ENCODE measurements at regions not wholly inside any gene's neighbourhood (a gene's known extent, or its start where the extent isn't known, plus 50 kb on each side); places are given as distances from the start of the nearest gene placed in this dataset.

- TF ChIP-seq SIN3A (IDR thresholded peaks at IDR 0.05; ENCODE audit: borderline replicate concordance, insufficient read depth, low read length) (no peak), FOXP2 (optimal IDR thresholded peaks at IDR 0.05; ENCODE audit: borderline replicate concordance, extremely low read depth, extremely low read length, insufficient read depth) (no peak), POLR2AphosphoS5 (IDR thresholded peaks at IDR 0.05; ENCODE audit: low read depth, low read length) (no peak), TAF1 (IDR thresholded peaks at IDR 0.05; ENCODE audit: borderline replicate concordance, insufficient read depth, low read length) (no peak), REST (IDR thresholded peaks at IDR 0.05; ENCODE audit: insufficient read depth in 1 of 2, low read depth in 2 of 2, low read length in 2 of 2) (no peak)
Measured at GRCh38 chr17:77905266-77905665, 53.2 kb upstream of the TNRC6C start.

- TF ChIP-seq FOXP2 (optimal IDR thresholded peaks at IDR 0.05; ENCODE audit: borderline replicate concordance, extremely low read depth, extremely low read length, insufficient read depth) = no peak
- no peak for TF ChIP-seq SIN3A (IDR thresholded peaks at IDR 0.05; ENCODE audit: borderline replicate concordance, insufficient read depth, low read length)
- no peak for TF ChIP-seq TAF1 (IDR thresholded peaks at IDR 0.05; ENCODE audit: borderline replicate concordance, insufficient read depth, low read length)
- no peak for TF ChIP-seq POLR2AphosphoS5 (IDR thresholded peaks at IDR 0.05; ENCODE audit: low read depth, low read length)
- no peak for TF ChIP-seq REST (IDR thresholded peaks at IDR 0.05; ENCODE audit: insufficient read depth in 1 of 2, low read depth in 2 of 2, low read length in 2 of 2)
Measured at GRCh38 chr17:77905766-77906165, 52.7 kb upstream of the TNRC6C start.

- TF ChIP-seq SIN3A (IDR thresholded peaks at IDR 0.05; ENCODE audit: borderline replicate concordance, insufficient read depth, low read length) = no peak
- TF ChIP-seq POLR2AphosphoS5 (IDR thresholded peaks at IDR 0.05; ENCODE audit: low read depth, low read length) = no peak
- TF ChIP-seq REST (IDR thresholded peaks at IDR 0.05; ENCODE audit: insufficient read depth in 1 of 2, low read depth in 2 of 2, low read length in 2 of 2) = no peak
- no peak for TF ChIP-seq TAF1 (IDR thresholded peaks at IDR 0.05; ENCODE audit: borderline replicate concordance, insufficient read depth, low read length)
- TF ChIP-seq FOXP2 (optimal IDR thresholded peaks at IDR 0.05; ENCODE audit: borderline replicate concordance, extremely low read depth, extremely low read length, insufficient read depth) = no peak
Measured at GRCh38 chr17:77906377-77906871, 52.1 kb upstream of the TNRC6C start.

- TF ChIP-seq FOXP2 (optimal IDR thresholded peaks at IDR 0.05; ENCODE audit: borderline replicate concordance, extremely low read depth, extremely low read length, insufficient read depth) (no peak), REST (IDR thresholded peaks at IDR 0.05; ENCODE audit: insufficient read depth in 1 of 2, low read depth in 2 of 2, low read length in 2 of 2) (no peak), POLR2AphosphoS5 (IDR thresholded peaks at IDR 0.05; ENCODE audit: low read depth, low read length) (no peak), TAF1 (IDR thresholded peaks at IDR 0.05; ENCODE audit: borderline replicate concordance, insufficient read depth, low read length) (no peak), SIN3A (IDR thresholded peaks at IDR 0.05; ENCODE audit: borderline replicate concordance, insufficient read depth, low read length) (no peak)
Measured at GRCh38 chr17:77907497-77908461, 50.7 kb upstream of the TNRC6C start.

Data from PFSK-1 (cell line).